ENCODE measurements at regions not wholly inside any gene's neighbourhood (a gene's known extent, or its start where the extent isn't known, plus 50 kb on each side); places are given as distances from the start of the nearest gene placed in this dataset.

GRCh38 chr5:33322632-33323031 is 118.1 kb upstream of the TARS1 start:
- no peaks in the 10 kb centered on the region for H3K79me2 ChIP-seq (ENCODE audit: insufficient read depth, low read length)
- no peaks in the 10 kb centered on the region for H3K27me3 ChIP-seq (ENCODE audit: insufficient read depth, low read length, poor library complexity)
- no peak overlapping the region; the same call in 1 of the 2 replicates for H2AFZ ChIP-seq (ENCODE audit: low read depth, low read length)
- no peak overlapping the region for H3K27ac ChIP-seq (ENCODE audit: low read length)
- H3K36me3 ChIP-seq (ENCODE audit: insufficient read depth, low read length) = no peaks in the 10 kb centered on the region
- H3K9ac ChIP-seq (ENCODE audit: low read depth, low read length) = no peak overlapping the region
- no peak for TF ChIP-seq EZH2 (IDR thresholded peaks at IDR 0.05; ENCODE audit: borderline replicate concordance, low read depth, low read length, severe bottlenecking)
- TF ChIP-seq CTCF (IDR thresholded peaks at IDR 0.05; ENCODE audit: borderline replicate concordance, extremely low read depth, low read length, poor library complexity, severe bottlenecking) = no peak
- DNase-seq (no peak), ATAC-seq (ENCODE audit: insufficient read depth, low read depth) (no peak)
- H3K4me2 ChIP-seq (ENCODE audit: insufficient read depth, low read length) = no peak overlapping the region
- no peak overlapping the region for H3K4me3 ChIP-seq (ENCODE audit: low read depth in 1 of 2, low read length in 2 of 2)
- H3K9me3 ChIP-seq (ENCODE audit: insufficient read depth, low read length, severe bottlenecking) = no peaks in the 10 kb centered on the region
- no peaks in the 10 kb centered on the region for H4K20me1 ChIP-seq (ENCODE audit: insufficient read depth, low read length)
- no peaks in the 10 kb centered on the region for H3K4me1 ChIP-seq (ENCODE audit: insufficient read depth, low read length)

GRCh38 chr5:33324667-33325307 is 116.0 kb upstream of the TARS1 start:
- H3K9me3 ChIP-seq (ENCODE audit: insufficient read depth, low read length, severe bottlenecking) = no peaks in the 10 kb centered on the region
- no peak overlapping the region for H3K9ac ChIP-seq (ENCODE audit: low read depth, low read length)
- H4K20me1 ChIP-seq (ENCODE audit: insufficient read depth, low read length) = no peaks in the 10 kb centered on the region
- H3K4me1 ChIP-seq (ENCODE audit: insufficient read depth, low read length) = no peaks in the 10 kb centered on the region
- no peak overlapping the region for H3K4me3 ChIP-seq (ENCODE audit: low read depth in 1 of 2, low read length in 2 of 2)
- TF ChIP-seq CTCF (IDR thresholded peaks at IDR 0.05; ENCODE audit: borderline replicate concordance, extremely low read depth, low read length, poor library complexity, severe bottlenecking) (no peak), EZH2 (IDR thresholded peaks at IDR 0.05; ENCODE audit: borderline replicate concordance, low read depth, low read length, severe bottlenecking) (no peak)
- ATAC-seq (ENCODE audit: insufficient read depth, low read depth) = no peak
- DNase-seq = no peak
- H3K27ac ChIP-seq (ENCODE audit: low read length) = no peak overlapping the region
- H3K36me3 ChIP-seq (ENCODE audit: insufficient read depth, low read length) = no peaks in the 10 kb centered on the region
- no peaks in the 10 kb centered on the region for H3K79me2 ChIP-seq (ENCODE audit: insufficient read depth, low read length)
- no peak overlapping the region for H3K4me2 ChIP-seq (ENCODE audit: insufficient read depth, low read length)
- H3K27me3 ChIP-seq (ENCODE audit: insufficient read depth, low read length, poor library complexity) = no peaks in the 10 kb centered on the region
- no peak overlapping the region for H2AFZ ChIP-seq (ENCODE audit: low read depth, low read length)

- H3K4me2 ChIP-seq (ENCODE audit: insufficient read depth, low read length) = no peak overlapping the region
- no peaks in the 10 kb centered on the region for H3K79me2 ChIP-seq (ENCODE audit: insufficient read depth, low read length)
- H3K4me1 ChIP-seq (ENCODE audit: insufficient read depth, low read length) = no peaks in the 10 kb centered on the region
- DNase-seq (no peak), ATAC-seq (ENCODE audit: insufficient read depth, low read depth) (no peak)
- H3K9me3 ChIP-seq (ENCODE audit: insufficient read depth, low read length, severe bottlenecking) = no peaks in the 10 kb centered on the region
- no peak overlapping the region for H3K27ac ChIP-seq (ENCODE audit: low read length)
- no peak overlapping the region for H3K9ac ChIP-seq (ENCODE audit: low read depth, low read length)
- TF ChIP-seq EZH2 (IDR thresholded peaks at IDR 0.05; ENCODE audit: borderline replicate concordance, low read depth, low read length, severe bottlenecking) (no peak), CTCF (IDR thresholded peaks at IDR 0.05; ENCODE audit: borderline replicate concordance, extremely low read depth, low read length, poor library complexity, severe bottlenecking) (no peak)
- H3K36me3 ChIP-seq (ENCODE audit: insufficient read depth, low read length) = no peaks in the 10 kb centered on the region
- no peaks in the 10 kb centered on the region for H4K20me1 ChIP-seq (ENCODE audit: insufficient read depth, low read length)
- H3K4me3 ChIP-seq (ENCODE audit: low read depth in 1 of 2, low read length in 2 of 2) = no peak overlapping the region
- H2AFZ ChIP-seq (ENCODE audit: low read depth, low read length) = no peak overlapping the region
- H3K27me3 ChIP-seq (ENCODE audit: insufficient read depth, low read length, poor library complexity) = no peaks in the 10 kb centered on the region
These were observed 111.9 kb upstream of the TARS1 start for GRCh38 chr5:33328818-33329217.
